ENCODE measurements at regions not wholly inside any gene's neighbourhood (a gene's known extent, or its start where the extent isn't known, plus 50 kb on each side); places are given as distances from the start of the nearest gene placed in this dataset.

- TF ChIP-seq CTCF (conservative IDR thresholded peaks at IDR 0.05; ENCODE audit: low read length) (no peak), EZH2phosphoT487 (IDR thresholded peaks at IDR 0.05; ENCODE audit: borderline replicate concordance) (no peak)
Observed at GRCh38 chr4:116243431-116243830, 841.9 kb downstream of the TRAM1L1 start.
